Progenitor cell of endocrine pancreas (in vitro differentiated cells): ENCODE measurements at regions not wholly inside any gene's neighbourhood (a gene's known extent, or its start where the extent isn't known, plus 50 kb on each side); places are given as distances from the start of the nearest gene placed in this dataset.

Source experiments
- DNase-seq: peaks from one replicate; pipeline ENCODE4 v3.0.0; 2021; ENCODE audit warnings: low spot score; ENCODE audit not compliant: unreplicated experiment
- H3K27ac Mint-ChIP-seq: 2 replicates; pipeline ENCODE4 v1.8.0; 2021; ENCODE audit warnings: mild to moderate bottlenecking, moderate library complexity, mixed read lengths
- H3K27me3 Mint-ChIP-seq: 2 replicates; pipeline ENCODE4 v1.8.0; 2021; ENCODE audit warnings: mixed read lengths
- H3K36me3 Mint-ChIP-seq: 2 replicates; pipeline ENCODE4 v1.8.0; 2022; ENCODE audit warnings: mixed read lengths; ENCODE audit not compliant: insufficient read depth
- H3K4me1 Mint-ChIP-seq: 2 replicates; pipeline ENCODE4 v1.8.0; 2021; ENCODE audit warnings: low read depth, mixed read lengths
- H3K4me3 Mint-ChIP-seq: 2 replicates; pipeline ENCODE4 v1.8.0; 2021; ENCODE audit warnings: low read depth, mild to moderate bottlenecking, moderate library complexity, mixed read lengths
- H3K9me3 Mint-ChIP-seq: 2 replicates; pipeline ENCODE4 v1.8.0; 2021; ENCODE audit warnings: low read depth, mixed read lengths
- TF ChIP-seq, protein P1 (sequence below): fragments of 200-600 bp; sonication (generic); IDR thresholded peaks from one replicate; pipeline ENCODE4 v1.5.0; 2021; ENCODE audit warnings: antibody characterized with exemption, mild to moderate bottlenecking; ENCODE audit not compliant: unreplicated experiment

- H3K4me3 Mint-ChIP-seq: no peak overlapping the region
- H3K9me3 Mint-ChIP-seq: no peaks in the 10 kb centered on the region
- peaks cover 8% of the 10 kb centered on the region for H3K4me1 Mint-ChIP-seq
- H3K27me3 Mint-ChIP-seq: peaks cover 3% of the 10 kb centered on the region
- H3K27ac Mint-ChIP-seq: no peak overlapping the region
- TF ChIP-seq, protein P1, sequence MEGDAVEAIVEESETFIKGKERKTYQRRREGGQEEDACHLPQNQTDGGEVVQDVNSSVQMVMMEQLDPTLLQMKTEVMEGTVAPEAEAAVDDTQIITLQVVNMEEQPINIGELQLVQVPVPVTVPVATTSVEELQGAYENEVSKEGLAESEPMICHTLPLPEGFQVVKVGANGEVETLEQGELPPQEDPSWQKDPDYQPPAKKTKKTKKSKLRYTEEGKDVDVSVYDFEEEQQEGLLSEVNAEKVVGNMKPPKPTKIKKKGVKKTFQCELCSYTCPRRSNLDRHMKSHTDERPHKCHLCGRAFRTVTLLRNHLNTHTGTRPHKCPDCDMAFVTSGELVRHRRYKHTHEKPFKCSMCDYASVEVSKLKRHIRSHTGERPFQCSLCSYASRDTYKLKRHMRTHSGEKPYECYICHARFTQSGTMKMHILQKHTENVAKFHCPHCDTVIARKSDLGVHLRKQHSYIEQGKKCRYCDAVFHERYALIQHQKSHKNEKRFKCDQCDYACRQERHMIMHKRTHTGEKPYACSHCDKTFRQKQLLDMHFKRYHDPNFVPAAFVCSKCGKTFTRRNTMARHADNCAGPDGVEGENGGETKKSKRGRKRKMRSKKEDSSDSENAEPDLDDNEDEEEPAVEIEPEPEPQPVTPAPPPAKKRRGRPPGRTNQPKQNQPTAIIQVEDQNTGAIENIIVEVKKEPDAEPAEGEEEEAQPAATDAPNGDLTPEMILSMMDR: no peak
- DNase-seq: no peak
- H3K36me3 Mint-ChIP-seq: no peaks in the 10 kb centered on the region
Observed at GRCh38 chr9:78765861-78766260, 468.9 kb downstream of the PSAT1 start.

DNA sequence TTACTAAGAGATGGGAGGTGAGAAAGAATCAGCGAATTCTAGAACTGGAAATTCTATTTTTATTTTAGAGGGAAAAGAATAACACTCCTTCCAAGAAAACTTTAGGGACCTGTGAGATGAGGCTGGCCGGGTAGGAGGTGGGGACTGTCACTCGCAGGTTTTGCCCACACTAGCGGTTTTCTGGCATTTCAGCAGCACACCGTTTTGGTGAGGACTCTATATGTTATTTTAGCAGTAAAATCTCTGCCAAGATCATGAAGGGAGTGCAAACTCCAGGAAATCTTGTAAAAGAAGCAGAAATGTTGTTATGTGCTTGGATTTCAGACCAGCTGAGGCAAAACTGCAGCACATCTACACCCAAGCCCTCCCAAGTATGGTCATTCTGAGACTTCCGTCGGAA, 470.6 kb downstream of the PSAT1 start:
- no peaks in the 10 kb centered on the region for H3K36me3 Mint-ChIP-seq
- peaks cover 3% of the 10 kb centered on the region for H3K27me3 Mint-ChIP-seq
- TF ChIP-seq, protein P1: no peak
- DNase-seq: no peak
- H3K27ac Mint-ChIP-seq: no peak overlapping the region
- no peak overlapping the region for H3K4me3 Mint-ChIP-seq
- H3K4me1 Mint-ChIP-seq: peaks cover 8% of the 10 kb centered on the region
- H3K9me3 Mint-ChIP-seq: no peaks in the 10 kb centered on the region

- H3K4me1 Mint-ChIP-seq: peaks cover 8% of the 10 kb centered on the region
Observed at GRCh38 chr9:78769690-78770089, 472.8 kb downstream of the PSAT1 start.

GRCh38 chr9:78775211-78775610, 478.3 kb downstream of the PSAT1 start:
- no peak for DNase-seq
- TF ChIP-seq, protein P1: no peak
- H3K27me3 Mint-ChIP-seq: peaks cover 12% of the 10 kb centered on the region
- H3K4me3 Mint-ChIP-seq: no peak overlapping the region
- H3K36me3 Mint-ChIP-seq: no peaks in the 10 kb centered on the region
- H3K9me3 Mint-ChIP-seq: no peaks in the 10 kb centered on the region
- H3K4me1 Mint-ChIP-seq: peaks cover under 1% of the 10 kb centered on the region
- no peak overlapping the region for H3K27ac Mint-ChIP-seq

More at GRCh38 chr9:78769690-78770089, 472.8 kb downstream of the PSAT1 start:
- no peaks in the 10 kb centered on the region for H3K9me3 Mint-ChIP-seq
- no peak for DNase-seq
- no peaks in the 10 kb centered on the region for H3K36me3 Mint-ChIP-seq
- H3K27me3 Mint-ChIP-seq: peaks cover 5% of the 10 kb centered on the region
- H3K4me3 Mint-ChIP-seq: no peak overlapping the region
- TF ChIP-seq, protein P1: no peak
- no peak overlapping the region for H3K27ac Mint-ChIP-seq

DNA sequence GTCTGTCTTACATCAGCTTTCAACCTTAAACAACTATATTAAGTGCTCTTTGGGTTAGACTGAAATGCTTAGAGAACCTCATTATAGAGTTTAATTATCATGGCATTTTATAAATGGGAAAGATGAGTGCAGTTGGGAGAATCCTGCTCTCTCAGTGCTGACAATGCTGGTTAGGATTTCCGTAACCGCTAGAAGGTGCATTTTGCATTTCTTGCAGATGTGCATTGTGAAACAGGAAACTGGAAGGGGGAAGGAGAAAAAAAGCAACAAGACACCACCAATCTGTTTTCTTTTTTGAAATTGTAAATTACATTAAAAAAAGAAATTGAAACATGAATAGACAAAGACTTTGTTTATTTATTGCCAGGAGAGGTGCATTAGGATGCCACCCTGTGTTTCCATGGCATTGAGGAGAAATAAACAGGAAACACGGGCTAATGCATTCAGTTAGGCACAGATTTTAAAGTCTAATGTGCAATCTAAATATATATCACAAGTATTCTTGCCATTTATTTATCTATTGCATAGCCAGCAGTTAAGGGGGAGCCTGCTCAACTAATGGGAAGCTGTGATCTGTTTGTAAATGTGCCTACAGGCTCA, 478.9 kb downstream of the PSAT1 start:
- DNase-seq: no peak
- H3K4me1 Mint-ChIP-seq: peaks cover 1% of the 10 kb centered on the region

More for the DNA sequence above, 478.9 kb downstream of the PSAT1 start:
- Mint-ChIP-seq H3K27ac (no peak overlapping the region), H3K4me3 (no peak overlapping the region), H3K27me3 (peaks cover 12% of the 10 kb centered on the region), H3K9me3 (no peaks in the 10 kb centered on the region), H3K36me3 (no peaks in the 10 kb centered on the region)
- TF ChIP-seq, protein P1: no peak
